ENCODE measurements at regions not wholly inside any gene's neighbourhood (a gene's known extent, or its start where the extent isn't known, plus 50 kb on each side); places are given as distances from the start of the nearest gene placed in this dataset.

DNA sequence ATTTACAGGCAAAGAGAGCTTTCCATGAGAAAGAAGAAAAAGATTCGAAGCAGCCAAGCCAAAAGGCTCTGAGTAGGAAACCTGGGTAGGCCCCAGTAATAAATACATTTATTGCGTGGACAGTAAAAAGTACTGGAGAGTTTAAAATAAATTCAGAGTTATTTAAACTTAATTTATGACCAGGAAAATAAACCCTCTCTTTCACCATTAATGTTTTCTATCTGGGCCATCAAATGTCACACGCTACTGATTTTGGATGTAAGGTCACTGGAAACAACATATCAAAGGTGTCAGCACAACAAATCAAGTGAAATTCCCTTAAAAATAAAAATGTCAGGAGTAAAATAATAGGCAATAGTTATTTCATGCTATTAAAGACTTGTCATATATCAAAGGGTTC is 264.0 kb downstream of the SKAP2 start:
- Mint-ChIP-seq H3K27me3 (no peaks in the 10 kb centered on the region), H3K4me3 (no peak overlapping the region), H3K4me1 (no peaks in the 10 kb centered on the region), H3K27ac (no peak overlapping the region), H3K9me3 (no peaks in the 10 kb centered on the region), H3K36me3 (peaks cover 12% of the 10 kb centered on the region)
- no peak for ATAC-seq

DNA sequence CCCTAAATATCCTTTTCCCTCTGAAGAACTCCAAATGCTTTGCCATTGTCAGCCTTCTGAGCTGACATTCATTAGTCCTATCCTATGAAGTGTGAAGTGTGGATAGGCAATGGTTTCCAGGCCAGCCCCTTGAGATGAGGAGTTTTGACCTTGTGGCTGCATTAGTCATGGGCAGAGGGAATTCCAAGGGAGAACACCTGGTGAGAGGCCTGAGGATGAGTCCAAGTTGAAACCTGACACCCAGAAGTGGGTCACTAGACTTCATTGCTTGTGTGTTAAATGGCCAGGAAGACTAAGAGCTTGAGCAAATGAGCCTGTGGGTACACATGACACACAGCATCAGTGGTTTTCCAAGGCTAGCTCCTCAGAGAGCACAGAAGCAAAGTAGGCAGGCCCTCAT is 260.8 kb downstream of the SKAP2 start:
- Mint-ChIP-seq H3K4me3 (no peak overlapping the region), H3K36me3 (peaks cover 26% of the 10 kb centered on the region), H3K9me3 (no peaks in the 10 kb centered on the region), H3K4me1 (no peaks in the 10 kb centered on the region), H3K27ac (no peak overlapping the region), H3K27me3 (no peaks in the 10 kb centered on the region)
- no peak for ATAC-seq

- Mint-ChIP-seq H3K9me3 (no peaks in the 10 kb centered on the region), H3K36me3 (peaks cover 57% of the 10 kb centered on the region), H3K4me3 (no peak overlapping the region), H3K27ac (no peak overlapping the region), H3K4me1 (no peaks in the 10 kb centered on the region), H3K27me3 (no peaks in the 10 kb centered on the region)
- no peak for ATAC-seq
Measured at GRCh38 chr7:26608402-26608801, 256.0 kb downstream of the SKAP2 start.

GRCh38 chr7:26609082-26609481 is 255.3 kb downstream of the SKAP2 start:
- H3K4me3 Mint-ChIP-seq, result no peak overlapping the region
- H3K27me3 Mint-ChIP-seq, result no peaks in the 10 kb centered on the region
- H3K9me3 Mint-ChIP-seq, result no peaks in the 10 kb centered on the region
- no peak for ATAC-seq
- H3K27ac Mint-ChIP-seq, result no peak overlapping the region
- H3K4me1 Mint-ChIP-seq, result no peaks in the 10 kb centered on the region
- H3K36me3 Mint-ChIP-seq, result peaks cover 64% of the 10 kb centered on the region

GRCh38 chr7:26609532-26609931 is 254.9 kb downstream of the SKAP2 start:
- Mint-ChIP-seq H3K4me3 (no peak overlapping the region), H3K27ac (no peak overlapping the region), H3K36me3 (peaks cover 66% of the 10 kb centered on the region), H3K4me1 (no peaks in the 10 kb centered on the region), H3K9me3 (no peaks in the 10 kb centered on the region), H3K27me3 (no peaks in the 10 kb centered on the region)
- no peak for ATAC-seq

DNA sequence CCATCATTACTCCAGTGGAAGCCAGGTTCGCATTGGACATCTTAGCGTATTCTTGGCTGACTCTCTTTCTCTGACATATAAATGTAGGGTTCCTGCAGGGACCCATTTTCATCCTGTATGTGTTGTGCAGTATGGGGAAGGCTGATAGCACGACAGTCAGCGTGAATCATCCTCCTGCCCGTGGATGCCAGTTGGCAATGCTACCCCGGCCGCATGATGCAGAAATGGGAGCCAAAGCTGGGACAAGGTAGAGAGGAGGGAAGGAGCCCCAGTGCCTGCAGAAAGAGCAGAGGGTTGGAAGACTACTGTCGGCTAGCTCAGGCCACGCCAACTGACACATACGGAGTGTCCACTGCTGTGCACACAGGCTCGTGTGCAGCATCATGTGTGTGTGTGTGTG is 251.6 kb downstream of the SKAP2 start:
- no peaks in the 10 kb centered on the region for H3K9me3 Mint-ChIP-seq
- no peak overlapping the region for H3K27ac Mint-ChIP-seq
- H3K27me3 Mint-ChIP-seq, result no peaks in the 10 kb centered on the region
- H3K4me3 Mint-ChIP-seq, result no peak overlapping the region
- H3K36me3 Mint-ChIP-seq, result peaks cover 79% of the 10 kb centered on the region
- H3K4me1 Mint-ChIP-seq, result no peaks in the 10 kb centered on the region
- ATAC-seq, result no peak

GRCh38 chr7:26614503-26614902 is 249.9 kb downstream of the SKAP2 start:
- Mint-ChIP-seq H3K4me3 (no peak overlapping the region), H3K9me3 (no peaks in the 10 kb centered on the region), H3K4me1 (no peaks in the 10 kb centered on the region), H3K27ac (no peak overlapping the region), H3K27me3 (no peaks in the 10 kb centered on the region), H3K36me3 (peaks cover 71% of the 10 kb centered on the region)
- no peak for ATAC-seq

- H3K27ac Mint-ChIP-seq, result no peak overlapping the region
- H3K4me1 Mint-ChIP-seq, result no peaks in the 10 kb centered on the region
- no peak for ATAC-seq
- peaks cover 2% of the 10 kb centered on the region for H3K9me3 Mint-ChIP-seq
- H3K36me3 Mint-ChIP-seq, result peaks cover 64% of the 10 kb centered on the region
- H3K27me3 Mint-ChIP-seq, result no peaks in the 10 kb centered on the region
- no peak overlapping the region for H3K4me3 Mint-ChIP-seq
Measured at GRCh38 chr7:26616235-26616634, 248.2 kb downstream of the SKAP2 start.

DNA sequence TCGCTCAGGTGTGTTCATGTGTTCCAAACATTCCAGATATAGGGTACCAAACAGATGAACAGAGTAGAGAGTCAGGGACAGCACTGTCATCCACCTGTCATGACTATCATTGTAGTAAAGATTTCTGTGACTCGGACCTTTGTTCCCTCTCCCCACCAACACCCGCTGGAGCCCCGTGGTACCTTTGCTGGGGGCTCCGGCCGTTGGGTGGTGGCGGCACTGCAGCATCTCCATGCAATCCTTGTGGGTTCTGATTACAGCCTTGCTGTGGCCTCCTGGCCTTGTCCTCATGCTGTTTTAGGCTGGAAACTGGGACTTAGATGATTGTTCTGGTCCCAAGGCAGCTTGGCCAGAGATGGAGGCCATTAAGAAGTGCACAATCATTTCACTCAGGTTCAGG is 247.3 kb downstream of the SKAP2 start:
- no peaks in the 10 kb centered on the region for H3K27me3 Mint-ChIP-seq
- no peaks in the 10 kb centered on the region for H3K4me1 Mint-ChIP-seq
- no peak overlapping the region for H3K27ac Mint-ChIP-seq
- no peak overlapping the region for H3K4me3 Mint-ChIP-seq
- H3K36me3 Mint-ChIP-seq, result peaks cover 55% of the 10 kb centered on the region
- H3K9me3 Mint-ChIP-seq, result peaks cover 2% of the 10 kb centered on the region
- no peak for ATAC-seq

Data from stimulated activated memory B cell treated with anti-CD40 and anti-IgM and Interleukin-4, amounts not matched to agents 10 μg/mL and 1 μg/mL and 100 μg/mL, for 72 hours (primary cell).